ENCODE measurements at regions not wholly inside any gene's neighbourhood (a gene's known extent, or its start where the extent isn't known, plus 50 kb on each side); places are given as distances from the start of the nearest gene placed in this dataset.

DNA sequence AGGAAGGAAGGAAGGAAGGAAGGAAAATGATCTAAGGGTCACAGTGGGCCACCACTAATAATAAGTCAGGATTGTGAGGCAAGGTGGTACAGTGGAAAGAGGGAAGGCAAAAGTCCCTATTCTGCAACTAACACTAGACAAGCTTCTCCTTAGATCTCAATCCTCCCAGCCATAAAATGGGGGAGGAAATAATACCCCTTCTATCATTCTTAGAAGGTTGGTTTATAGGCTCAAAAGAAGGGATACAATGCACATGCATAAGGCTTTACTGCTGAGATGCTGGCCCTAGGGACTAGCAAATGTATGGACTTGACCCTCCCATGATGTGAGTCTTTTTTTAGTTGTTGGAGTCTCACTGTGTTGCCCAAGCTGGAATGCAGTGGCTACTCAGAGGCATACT is 167.7 kb upstream of the ZNF507 start:
- no peak for TF ChIP-seq ZNF274 (IDR thresholded peaks at IDR 0.05; ENCODE audit: low read depth, low read length)
- TF ChIP-seq SUZ12 (IDR thresholded peaks at IDR 0.05; ENCODE audit: extremely low read depth, insufficient read depth, insufficient read length): no peak
- no peak for TF ChIP-seq YY1 (IDR thresholded peaks at IDR 0.05; ENCODE audit: insufficient read depth, insufficient read length)
